K562 (cell line): ENCODE measurements at regions not wholly inside any gene's neighbourhood (a gene's known extent, or its start where the extent isn't known, plus 50 kb on each side); places are given as distances from the start of the nearest gene placed in this dataset.

ENCODE experiments used
- CTCF ChIP-seq, 3 experiments: IDR thresholded peaks in 2 of 3; conservative IDR thresholded peaks in 1 of 3; 2 replicates each; pipeline ENCODE4 v1.5.1; 2011 to 2012; ENCODE audit warnings: low read length in 3 of 3, mild to moderate bottlenecking in 3 of 3, control low read depth in 2 of 3, improper control_type of control experiment in 1 of 3, inconsistent platforms in 1 of 3, low read depth in 1 of 3, mixed read lengths in 1 of 3, moderate library complexity in 1 of 3; ENCODE audit not compliant: insufficient read depth in 2 of 3
- GABPA ChIP-seq: fragments of 200-800 bp; sonication (Bioruptor generic); conservative IDR thresholded peaks from 2 replicates; pipeline ENCODE4 v1.6.1; 2016; ENCODE audit warnings: low read depth, missing genetic modification characterization, missing compliant biosample characterization
- HNRNPL ChIP-seq: fragments of 200-400 bp; formaldehyde crosslinking; IDR thresholded peaks from 2 replicates; pipeline ENCODE4 v1.6.1; 2017; ENCODE audit warnings: low read depth, mild to moderate bottlenecking, low read length
- JUN ChIP-seq, 2 experiments: sonication (generic) in 1 of 2; formaldehyde crosslinking in 1 of 2; IDR thresholded peaks; 2 replicates each; pipeline versions ENCODE4 v1.6.1 to v1.8.0; 2012 to 2022; ENCODE audit warnings: borderline replicate concordance in 2 of 2, mild to moderate bottlenecking in 2 of 2, improper control_type of control experiment in 1 of 2, low read depth in 1 of 2, low read length in 1 of 2, missing genetic modification reagents in 1 of 2
- LEF1 ChIP-seq: fragments of 450-650 bp; IDR thresholded peaks from 2 replicates; pipeline ENCODE4 v1.6.1; 2016; ENCODE audit warnings: mild to moderate bottlenecking
- NR1H2 ChIP-seq: sonication (generic); formaldehyde crosslinking; IDR thresholded peaks from 2 replicates; pipeline ENCODE4 v1.4.0; 2020; ENCODE audit warnings: mild to moderate bottlenecking, missing genetic modification reagents
- POLR2A ChIP-seq: fragments of 450-650 bp; conservative IDR thresholded peaks from 2 replicates; pipeline ENCODE4 v1.6.1; 2016
- RBBP5 ChIP-seq: fragments of 200-600 bp; sonication (generic); IDR thresholded peaks from 2 replicates; pipeline ENCODE4 v1.6.1; 2012; ENCODE audit warnings: borderline replicate concordance, mild to moderate bottlenecking, low read length, control low read depth, inconsistent platforms; ENCODE audit not compliant: insufficient read depth, poor library complexity, severe bottlenecking
- SIN3A ChIP-seq, 2 experiments: fragments of 150-350 bp in 1 of 2; IDR thresholded peaks; 2 replicates each; pipeline ENCODE4 v1.6.1; 2011 to 2016; ENCODE audit warnings: borderline replicate concordance in 2 of 2, low read depth in 2 of 2, low read length in 2 of 2, mild to moderate bottlenecking in 2 of 2, moderate library complexity in 2 of 2; ENCODE audit not compliant: control insufficient read depth in 1 of 2
- TCF7 ChIP-seq: sonication (generic); IDR thresholded peaks from 2 replicates; pipeline ENCODE4 v1.6.1; 2016; ENCODE audit warnings: antibody characterized with exemption, borderline replicate concordance
- TCF7L2 ChIP-seq: fragments of 150-350 bp; IDR thresholded peaks from 2 replicates; pipeline ENCODE4 v1.6.1; 2016; ENCODE audit warnings: low read depth, mild to moderate bottlenecking, low read length, moderate library complexity
- YY1 ChIP-seq, 3 experiments: IDR thresholded peaks; 2 replicates each; pipeline ENCODE4 v1.6.1; 2011; ENCODE audit warnings: low read length in 2 of 3, mild to moderate bottlenecking in 2 of 3, moderate library complexity in 2 of 3, borderline replicate concordance in 1 of 3, control low read depth in 1 of 3, low read depth in 1 of 3; ENCODE audit not compliant: insufficient read depth in 3 of 3, insufficient replicate concordance in 2 of 3, control insufficient read depth in 1 of 3, insufficient read length in 1 of 3; ENCODE audit errors: extremely low read depth in 1 of 3
- ZNF561 ChIP-seq: fragments of 450-650 bp; formaldehyde crosslinking; conservative IDR thresholded peaks from 2 replicates; pipeline ENCODE4 v1.4.0; 2020; ENCODE audit warnings: mild to moderate bottlenecking, moderate library complexity
- TF ChIP-seq, protein P1 (sequence below), 3 experiments: fragments of 200-800 bp in 1 of 3; fragments of 250-450 bp in 1 of 3; fragments of 450-650 bp in 1 of 3; sonication (Bioruptor Pico) in 1 of 3; sonication (Bioruptor generic) in 1 of 3; formaldehyde crosslinking in 1 of 3; IDR thresholded peaks; 2 replicates each; pipeline versions ENCODE4 v1.6.1 to v1.8.0; 2016 to 2022; ENCODE audit warnings: mild to moderate bottlenecking in 2 of 3, missing genetic modification characterization in 2 of 3, missing compliant biosample characterization in 1 of 3, moderate library complexity in 1 of 3

- TF ChIP-seq TCF7L2 (no peak), ZNF561 (CRISPR knock-in tag) (no peak), NR1H2 (CRISPR knock-in tag) (no peak), JUN (IDR thresholded peaks at IDR 0.05; ENCODE audit: borderline replicate concordance, low read depth, low read length) (no peak), JUN (CRISPR knock-in tag; IDR thresholded peaks at IDR 0.05; ENCODE audit: borderline replicate concordance) (no peak), YY1 (IDR thresholded peaks at IDR 0.05; ENCODE audit: borderline replicate concordance in 1 of 3, control insufficient read depth in 1 of 3, extremely low read depth in 1 of 3, insufficient read depth in 3 of 3, insufficient read length in 1 of 3, insufficient replicate concordance in 2 of 3, low read depth in 1 of 3, low read length in 2 of 3) (no peak), GABPA (tag) (no peak), TCF7 (no peak), RBBP5 (no peak), LEF1 (no peak), CTCF (IDR thresholded peaks at IDR 0.05 in 2 of 3, conservative IDR thresholded peaks at IDR 0.05 in 1 of 3; ENCODE audit: insufficient read depth in 2 of 3, low read depth in 1 of 3, low read length in 3 of 3) (no peak), HNRNPL (no peak), SIN3A (IDR thresholded peaks at IDR 0.05; ENCODE audit: borderline replicate concordance in 2 of 2, control insufficient read depth in 1 of 2, low read depth in 2 of 2, low read length in 2 of 2) (no peak), POLR2A (no peak)
- TF ChIP-seq, protein P1, sequence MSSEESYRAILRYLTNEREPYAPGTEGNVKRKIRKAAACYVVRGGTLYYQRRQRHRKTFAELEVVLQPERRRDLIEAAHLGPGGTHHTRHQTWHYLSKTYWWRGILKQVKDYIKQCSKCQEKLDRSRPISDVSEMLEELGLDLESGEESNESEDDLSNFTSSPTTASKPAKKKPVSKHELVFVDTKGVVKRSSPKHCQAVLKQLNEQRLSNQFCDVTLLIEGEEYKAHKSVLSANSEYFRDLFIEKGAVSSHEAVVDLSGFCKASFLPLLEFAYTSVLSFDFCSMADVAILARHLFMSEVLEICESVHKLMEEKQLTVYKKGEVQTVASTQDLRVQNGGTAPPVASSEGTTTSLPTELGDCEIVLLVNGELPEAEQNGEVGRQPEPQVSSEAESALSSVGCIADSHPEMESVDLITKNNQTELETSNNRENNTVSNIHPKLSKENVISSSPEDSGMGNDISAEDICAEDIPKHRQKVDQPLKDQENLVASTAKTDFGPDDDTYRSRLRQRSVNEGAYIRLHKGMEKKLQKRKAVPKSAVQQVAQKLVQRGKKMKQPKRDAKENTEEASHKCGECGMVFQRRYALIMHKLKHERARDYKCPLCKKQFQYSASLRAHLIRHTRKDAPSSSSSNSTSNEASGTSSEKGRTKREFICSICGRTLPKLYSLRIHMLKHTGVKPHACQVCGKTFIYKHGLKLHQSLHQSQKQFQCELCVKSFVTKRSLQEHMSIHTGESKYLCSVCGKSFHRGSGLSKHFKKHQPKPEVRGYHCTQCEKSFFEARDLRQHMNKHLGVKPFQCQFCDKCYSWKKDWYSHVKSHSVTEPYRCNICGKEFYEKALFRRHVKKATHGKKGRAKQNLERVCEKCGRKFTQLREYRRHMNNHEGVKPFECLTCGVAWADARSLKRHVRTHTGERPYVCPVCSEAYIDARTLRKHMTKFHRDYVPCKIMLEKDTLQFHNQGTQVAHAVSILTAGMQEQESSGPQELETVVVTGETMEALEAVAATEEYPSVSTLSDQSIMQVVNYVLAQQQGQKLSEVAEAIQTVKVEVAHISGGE (CRISPR knock-in tag; IDR thresholded peaks at IDR 0.05) = no peak
These were observed 216.3 kb downstream of the C9orf50 start for GRCh38 chr9:129404621-129405020.
